ENCODE measurements at regions not wholly inside any gene's neighbourhood (a gene's known extent, or its start where the extent isn't known, plus 50 kb on each side); places are given as distances from the start of the nearest gene placed in this dataset.
"Not testable (repeated sequence)": the region's sequence is repeated elsewhere in the genome, so short reads cannot be mapped to it uniquely, and the experiment has no call there.

GRCh38 chr1:121546830-121547591 is 362.2 kb downstream of the SRGAP2C start:
- Histone ChIP-seq H3K4me3 (ENCODE audit: low read length) (no peak overlapping the region), H3K9me3 (ENCODE audit: control insufficient read depth, insufficient read depth, low read length) (no peaks in the 10 kb centered on the region), H3K4me1 (ENCODE audit: control insufficient read depth, insufficient read depth, low read length) (no peaks in the 10 kb centered on the region), H3K27me3 (ENCODE audit: control insufficient read depth, insufficient read depth, low read length) (no peaks in the 10 kb centered on the region), H3K27ac (ENCODE audit: low read length) (no peak overlapping the region), H3K36me3 (ENCODE audit: control insufficient read depth, insufficient read depth, low read length) (no peaks in the 10 kb centered on the region)
- intact Hi-C loops (cut with micrococcal nuclease): no loop called here
- DNase-seq (peak in 1 of 2 donors; percentile 8), ATAC-seq (no peak)
- H3K36me3 Mint-ChIP-seq: no peaks in the 10 kb centered on the region
- no peak overlapping the region for H3K4me3 Mint-ChIP-seq
- H3K27ac Mint-ChIP-seq: no peak overlapping the region
- no peaks in the 10 kb centered on the region for H3K27me3 Mint-ChIP-seq (ENCODE audit: low read depth in 2 of 2)
- peaks cover 0 to 8% of the 10 kb centered on the region in 2 donors for H3K4me1 Mint-ChIP-seq
- WGBS (ENCODE audit: insufficient coverage): 83% methylated on average over 3 of the region's 3 CpGs
- no peaks in the 10 kb centered on the region for H3K9me3 Mint-ChIP-seq
- TF ChIP-seq CTCF (IDR thresholded peaks at IDR 0.05): no peak

GRCh38 chr1:121547726-121548125 is 363.0 kb downstream of the SRGAP2C start:
- DNase-seq; H3K27ac ChIP-seq (ENCODE audit: low read length); H3K36me3 Mint-ChIP-seq; H3K4me3 Mint-ChIP-seq; H3K36me3 ChIP-seq (ENCODE audit: control insufficient read depth, insufficient read depth, low read length); H3K27me3 Mint-ChIP-seq (ENCODE audit: low read depth in 2 of 2); H3K9me3 ChIP-seq (ENCODE audit: control insufficient read depth, insufficient read depth, low read length); H3K27me3 ChIP-seq (ENCODE audit: control insufficient read depth, insufficient read depth, low read length); intact Hi-C loops (cut with micrococcal nuclease); H3K9me3 Mint-ChIP-seq; H3K27ac Mint-ChIP-seq; H3K4me3 ChIP-seq (ENCODE audit: low read length); ATAC-seq; H3K4me1 ChIP-seq (ENCODE audit: control insufficient read depth, insufficient read depth, low read length): not testable (repeated sequence)
- peaks cover 0 to 15% of the 10 kb centered on the region in 2 donors for H3K4me1 Mint-ChIP-seq
- WGBS (ENCODE audit: insufficient coverage): no CpG with 5 or more reads among the region's 2 CpGs

- peaks cover 0 to 16% of the 10 kb centered on the region in 2 donors for H3K4me1 Mint-ChIP-seq
- ATAC-seq; H3K4me3 Mint-ChIP-seq; H3K4me1 ChIP-seq (ENCODE audit: control insufficient read depth, insufficient read depth, low read length); H3K36me3 Mint-ChIP-seq; H3K27ac ChIP-seq (ENCODE audit: low read length); H3K4me3 ChIP-seq (ENCODE audit: low read length); DNase-seq; H3K9me3 Mint-ChIP-seq; H3K36me3 ChIP-seq (ENCODE audit: control insufficient read depth, insufficient read depth, low read length); H3K27ac Mint-ChIP-seq; intact Hi-C loops (cut with micrococcal nuclease); H3K27me3 Mint-ChIP-seq (ENCODE audit: low read depth in 2 of 2); H3K9me3 ChIP-seq (ENCODE audit: control insufficient read depth, insufficient read depth, low read length); H3K27me3 ChIP-seq (ENCODE audit: control insufficient read depth, insufficient read depth, low read length): not testable (repeated sequence)
- 80% methylated on average over 1 of the region's 3 CpGs for WGBS (ENCODE audit: insufficient coverage)
These were observed 366.0 kb downstream of the SRGAP2C start for GRCh38 chr1:121550817-121551216.

- H3K4me3 ChIP-seq (ENCODE audit: low read length); H3K27me3 ChIP-seq (ENCODE audit: control insufficient read depth, insufficient read depth, low read length); H3K36me3 ChIP-seq (ENCODE audit: control insufficient read depth, insufficient read depth, low read length); intact Hi-C loops (cut with micrococcal nuclease); H3K27ac ChIP-seq (ENCODE audit: low read length); H3K9me3 Mint-ChIP-seq; H3K4me1 ChIP-seq (ENCODE audit: control insufficient read depth, insufficient read depth, low read length); H3K9me3 ChIP-seq (ENCODE audit: control insufficient read depth, insufficient read depth, low read length); H3K4me3 Mint-ChIP-seq; H3K36me3 Mint-ChIP-seq; H3K27me3 Mint-ChIP-seq (ENCODE audit: low read depth in 2 of 2): not testable (repeated sequence)
- ATAC-seq: peak in 1 of 3 donors; percentile 35
- WGBS (ENCODE audit: insufficient coverage): 39% methylated on average over 2 of the region's 2 CpGs
- Mint-ChIP-seq H3K27ac (peak overlapping the region in 1 of 2 donors; percentile 47), H3K4me1 (peaks cover 0 to 16% of the 10 kb centered on the region in 2 donors)
- DNase-seq: peak in 1 of 2 donors; percentile 66
These were observed 366.7 kb downstream of the SRGAP2C start for GRCh38 chr1:121551491-121551890.

- H3K27me3 ChIP-seq (ENCODE audit: control insufficient read depth, insufficient read depth, low read length); H3K27ac Mint-ChIP-seq; H3K36me3 Mint-ChIP-seq; H3K4me3 Mint-ChIP-seq; H3K36me3 ChIP-seq (ENCODE audit: control insufficient read depth, insufficient read depth, low read length); ATAC-seq; H3K9me3 Mint-ChIP-seq; DNase-seq; H3K4me1 ChIP-seq (ENCODE audit: control insufficient read depth, insufficient read depth, low read length); H3K4me3 ChIP-seq (ENCODE audit: low read length); H3K9me3 ChIP-seq (ENCODE audit: control insufficient read depth, insufficient read depth, low read length); intact Hi-C loops (cut with micrococcal nuclease); H3K27ac ChIP-seq (ENCODE audit: low read length); H3K27me3 Mint-ChIP-seq (ENCODE audit: low read depth in 2 of 2): not testable (repeated sequence)
- H3K4me1 Mint-ChIP-seq: peaks cover 5 to 12% of the 10 kb centered on the region in 2 donors
- no CpG with 5 or more reads among the region's 1 CpG for WGBS (ENCODE audit: insufficient coverage)
These were observed 371.8 kb downstream of the SRGAP2C start for GRCh38 chr1:121556560-121556959.

- H3K27ac ChIP-seq (ENCODE audit: low read length); H3K9me3 Mint-ChIP-seq; H3K27me3 Mint-ChIP-seq (ENCODE audit: low read depth in 2 of 2); H3K9me3 ChIP-seq (ENCODE audit: control insufficient read depth, insufficient read depth, low read length); DNase-seq; H3K4me3 ChIP-seq (ENCODE audit: low read length); H3K27ac Mint-ChIP-seq; H3K36me3 Mint-ChIP-seq; H3K36me3 ChIP-seq (ENCODE audit: control insufficient read depth, insufficient read depth, low read length); H3K4me3 Mint-ChIP-seq; H3K4me1 Mint-ChIP-seq; intact Hi-C loops (cut with micrococcal nuclease); H3K4me1 ChIP-seq (ENCODE audit: control insufficient read depth, insufficient read depth, low read length); ATAC-seq; H3K27me3 ChIP-seq (ENCODE audit: control insufficient read depth, insufficient read depth, low read length): not testable (repeated sequence)
- WGBS (ENCODE audit: insufficient coverage): 92% methylated on average over 1 of the region's 1 CpG
These were observed 373.3 kb downstream of the SRGAP2C start for GRCh38 chr1:121558034-121558433.

All from natural killer cell (primary cell).